Fibroblast of the aortic adventitia (primary cell): ENCODE measurements at regions not wholly inside any gene's neighbourhood (a gene's known extent, or its start where the extent isn't known, plus 50 kb on each side); places are given as distances from the start of the nearest gene placed in this dataset.
A peak's percentile ranks its signal among the peaks of the same experiment; 100 is the strongest.
"Not testable (repeated sequence)": the region's sequence is repeated elsewhere in the genome, so short reads cannot be mapped to it uniquely, and the experiment has no call there.

Experiments used
- DNase-seq: peaks from one replicate; pipeline ENCODE4 v3.0.0-alpha.2; 2010; ENCODE audit warnings: low read depth
- H3K4me3 ChIP-seq: 2 replicates; pipeline ENCODE4 v1.5.1; 2011; ENCODE audit warnings: low read depth, mild to moderate bottlenecking, control low read depth, low read length, moderate library complexity
- CTCF ChIP-seq: IDR thresholded peaks from 2 replicates; pipeline ENCODE4 v1.5.1; 2011; ENCODE audit warnings: mild to moderate bottlenecking, low read length, control low read depth, inconsistent platforms; ENCODE audit not compliant: insufficient read depth

DNA sequence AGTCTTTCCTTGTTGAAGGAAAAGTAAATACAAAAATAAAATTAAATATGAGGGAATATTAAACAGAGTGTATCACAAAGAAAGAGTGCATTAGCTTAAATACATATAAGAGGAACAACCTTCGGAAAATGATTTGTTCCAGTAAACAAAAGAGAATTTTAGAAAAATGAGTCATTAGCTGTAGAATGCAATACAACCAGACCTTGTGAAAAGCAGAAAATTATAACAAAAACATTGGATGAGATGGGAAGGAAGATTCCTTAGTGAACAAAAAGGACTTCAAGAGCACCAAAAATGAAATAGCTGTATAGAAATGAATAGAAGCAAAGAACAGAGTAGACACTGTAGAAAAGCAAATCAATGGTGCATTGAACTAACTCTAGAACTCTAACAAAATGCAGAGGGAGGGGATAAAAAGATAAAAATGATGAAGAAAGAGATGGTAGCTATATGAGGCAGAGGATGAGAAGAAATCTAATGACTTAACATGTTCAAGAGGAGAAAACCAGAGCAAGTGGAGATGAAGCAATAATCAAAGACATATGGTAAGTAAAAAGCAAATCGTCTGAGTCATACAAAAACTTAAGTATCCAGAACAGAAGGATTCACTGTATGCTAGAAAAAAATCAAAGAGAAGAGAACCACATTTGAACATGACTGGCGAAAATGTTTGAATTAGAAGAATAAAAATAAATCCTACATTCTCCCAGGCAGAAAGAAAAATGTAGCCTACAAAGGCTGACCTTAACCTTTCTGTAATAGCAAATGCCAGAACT, 190.5 kb downstream of the TMEM26 start:
- TF ChIP-seq CTCF, result no peak
- peak; percentile 54 for DNase-seq
- H3K4me3 ChIP-seq, result no peak overlapping the region

- no peak for DNase-seq
- no peak overlapping the region for H3K4me3 ChIP-seq
- TF ChIP-seq CTCF, result no peak
These were observed 195.2 kb downstream of the TMEM26 start for GRCh38 chr10:61257956-61258496.

DNA sequence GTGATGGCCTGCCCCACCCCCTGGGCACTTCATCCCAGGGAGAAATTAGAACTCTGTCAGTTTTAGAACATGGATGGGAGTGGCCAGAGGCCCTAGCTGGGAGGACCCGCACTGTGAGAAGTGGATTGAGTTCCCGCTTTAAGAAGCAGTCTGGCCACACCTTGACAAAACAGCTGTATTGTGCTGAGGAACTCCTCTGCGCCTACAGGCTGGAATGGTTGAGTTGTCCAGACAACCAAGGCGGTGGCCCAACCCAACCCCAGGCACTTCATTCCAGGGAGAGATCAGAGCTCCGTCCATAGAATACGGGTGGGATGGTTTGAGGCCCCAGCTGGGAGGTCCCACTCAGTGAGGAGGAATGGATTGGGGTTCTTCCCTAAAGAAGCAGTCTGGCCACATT, 196.0 kb downstream of the TMEM26 start:
- no peak for DNase-seq
- no peak overlapping the region for H3K4me3 ChIP-seq
- TF ChIP-seq CTCF, result no peak

DNA sequence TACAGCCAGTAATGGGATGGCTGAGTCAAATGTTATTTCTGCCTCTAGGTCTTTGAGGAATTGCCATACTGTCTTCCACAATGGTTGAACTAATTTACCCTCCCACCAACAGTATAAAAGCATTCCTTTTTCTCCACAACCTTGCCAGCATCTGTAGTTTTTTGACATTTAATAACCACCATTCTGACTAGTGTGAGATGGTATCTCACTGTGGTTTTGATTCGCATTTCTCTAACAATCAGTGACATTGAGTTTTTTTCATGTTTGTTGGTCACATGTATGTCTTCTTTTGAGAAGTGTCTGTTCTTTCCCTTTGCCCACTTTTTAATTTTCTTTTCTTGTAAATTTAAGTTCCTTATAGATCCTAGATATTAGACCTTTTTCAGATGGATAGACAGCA, 200.9 kb downstream of the TMEM26 start:
- H3K4me3 ChIP-seq, DNase-seq: not testable (repeated sequence)

- no peak for TF ChIP-seq CTCF
- H3K4me3 ChIP-seq, result no peak overlapping the region
- no peak for DNase-seq
These were observed 202.1 kb downstream of the TMEM26 start for GRCh38 chr10:61251089-61251488.

GRCh38 chr10:61250131-61250530, 203.1 kb downstream of the TMEM26 start:
- DNase-seq, result no peak
- TF ChIP-seq CTCF, result no peak
- no peak overlapping the region for H3K4me3 ChIP-seq

DNA sequence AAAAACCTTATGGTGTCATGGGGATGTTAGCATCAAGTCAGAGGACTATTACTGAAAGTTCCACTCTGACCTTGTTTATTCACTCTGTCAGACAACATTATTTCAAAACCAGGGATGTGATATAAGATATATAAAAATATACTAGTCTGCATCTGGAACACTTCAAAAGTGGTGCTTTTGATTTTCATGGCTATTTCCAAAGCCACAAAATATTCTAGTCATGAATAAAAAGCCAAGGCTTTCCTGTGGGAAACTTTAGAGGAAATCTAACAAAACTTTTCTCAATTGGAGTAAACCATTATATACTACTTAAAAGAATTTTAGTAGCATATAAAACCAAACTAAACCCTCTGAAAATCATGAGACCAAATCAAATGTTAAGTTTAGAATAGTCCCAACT, 205.2 kb downstream of the TMEM26 start:
- no peak overlapping the region for H3K4me3 ChIP-seq
- no peak for DNase-seq

More for the DNA sequence above, 205.2 kb downstream of the TMEM26 start:
- no peak for TF ChIP-seq CTCF
